ENCODE measurements at regions not wholly inside any gene's neighbourhood (a gene's known extent, or its start where the extent isn't known, plus 50 kb on each side); places are given as distances from the start of the nearest gene placed in this dataset.
"Not testable (repeated sequence)": the region's sequence is repeated elsewhere in the genome, so short reads cannot be mapped to it uniquely, and the experiment has no call there.

- DNase-seq: no peak
These were observed 50.3 kb upstream of the ATP6AP2 start for GRCh38 chrX:40530509-40530908.

DNA sequence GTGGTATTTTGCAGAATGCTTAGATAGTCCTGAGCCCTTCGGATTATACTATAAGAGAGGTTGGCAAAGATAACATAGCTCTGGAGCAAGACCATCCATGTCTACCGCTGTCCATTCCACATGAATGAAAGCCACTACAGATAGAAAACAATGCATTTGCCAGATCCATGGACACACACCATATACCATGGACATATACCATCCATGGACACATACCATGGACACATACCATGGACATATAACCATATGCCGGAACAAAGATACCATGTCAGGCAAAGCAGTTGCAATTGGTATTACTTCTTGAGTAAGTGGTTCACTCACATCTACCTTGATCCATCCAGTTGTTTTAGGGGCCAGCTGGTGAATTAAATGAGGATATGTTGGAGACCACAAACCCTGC is 53.2 kb upstream of the ATP6AP2 start:
- DNase-seq: no peak

DNA sequence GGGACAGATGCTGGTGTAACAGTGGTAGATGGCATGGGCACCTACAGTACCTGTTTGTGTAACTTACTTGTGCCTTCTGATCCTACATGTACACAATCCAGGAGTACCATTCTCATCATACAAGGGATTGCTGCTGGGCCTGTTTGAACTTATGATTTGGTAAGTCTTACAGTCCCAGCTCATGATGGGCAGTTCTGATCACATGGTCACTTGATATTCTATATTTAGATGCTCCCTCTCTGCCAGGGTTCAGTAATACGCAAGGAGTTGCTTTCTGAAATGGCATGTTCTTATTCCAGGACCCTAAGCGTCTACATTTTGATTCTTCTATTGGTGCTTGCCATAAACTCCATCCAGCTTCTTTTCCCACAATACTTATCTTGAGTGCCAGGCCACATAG is 54.4 kb upstream of the ATP6AP2 start:
- no peak for DNase-seq

DNA sequence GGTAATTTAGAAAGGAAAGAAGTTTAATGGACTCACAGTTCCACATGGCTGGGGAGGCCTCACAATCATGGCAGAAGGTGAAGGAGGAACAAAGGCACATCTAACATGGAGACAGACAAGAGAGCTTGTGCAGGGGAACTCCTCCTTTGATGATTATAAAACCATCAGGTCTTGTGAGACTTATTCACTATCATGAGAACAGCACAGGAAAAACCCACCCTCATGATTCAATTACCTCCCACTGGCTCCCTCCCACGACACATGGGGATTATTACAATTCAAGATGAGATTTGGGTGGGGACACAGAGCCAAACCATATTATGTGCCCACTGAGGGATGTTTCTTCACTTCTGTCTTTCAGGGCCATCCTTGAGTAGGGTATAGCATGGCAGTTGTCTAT is 54.9 kb upstream of the ATP6AP2 start:
- not testable (repeated sequence) for DNase-seq

GRCh38 chrX:40524423-40524822 is 56.3 kb upstream of the ATP6AP2 start:
- no peak for DNase-seq

DNA sequence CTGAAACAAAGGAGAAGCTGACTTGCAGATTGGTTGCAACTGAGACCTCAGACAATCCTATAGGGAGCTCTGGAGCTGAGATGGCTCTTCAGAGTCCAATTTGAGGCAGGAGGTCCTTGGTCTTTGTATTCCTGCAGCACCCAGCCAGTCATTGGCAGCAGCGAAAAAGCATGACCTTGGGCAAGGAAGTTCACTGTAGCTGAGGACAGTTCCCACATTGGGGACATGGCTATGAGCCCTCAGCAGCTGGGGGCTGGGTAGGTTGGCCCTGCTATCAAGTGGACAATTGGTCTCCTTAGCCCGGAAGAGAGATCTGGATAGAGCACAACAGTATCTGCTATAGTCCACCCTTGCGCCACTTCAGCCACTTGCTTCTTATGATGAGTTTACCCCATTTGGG is 56.9 kb upstream of the ATP6AP2 start:
- no peak for DNase-seq

DNA sequence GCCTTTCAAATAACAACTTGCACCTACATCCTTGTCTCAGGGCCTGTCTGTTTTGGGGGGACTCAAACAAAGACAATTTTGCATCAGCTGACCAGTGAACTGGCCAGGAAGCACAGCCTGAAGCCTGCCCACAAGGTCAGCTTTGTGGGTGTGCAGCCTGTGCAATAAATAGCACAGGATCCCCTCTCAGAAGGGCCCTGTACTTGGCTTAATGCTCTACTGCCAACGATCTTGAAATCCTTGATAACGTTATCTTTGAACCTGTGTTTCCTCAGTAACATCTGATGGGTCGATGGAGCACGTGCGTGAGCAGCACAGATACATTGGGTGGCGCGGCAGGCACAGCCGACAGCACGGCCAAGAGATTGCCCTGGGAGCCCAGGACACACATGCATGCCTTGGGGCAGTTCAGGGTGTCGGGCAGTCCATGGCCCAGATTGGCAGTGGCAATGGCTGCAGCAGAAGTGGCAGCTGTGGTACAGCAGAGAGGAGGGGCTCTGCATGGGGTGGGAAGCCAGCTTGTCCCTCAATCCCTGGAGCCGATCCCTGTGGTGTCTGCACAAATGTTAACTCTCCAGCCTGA is 58.8 kb upstream of the ATP6AP2 start:
- DNase-seq: no peak

GRCh38 chrX:40514376-40514775 is 66.4 kb upstream of the ATP6AP2 start:
- DNase-seq: no peak

DNA sequence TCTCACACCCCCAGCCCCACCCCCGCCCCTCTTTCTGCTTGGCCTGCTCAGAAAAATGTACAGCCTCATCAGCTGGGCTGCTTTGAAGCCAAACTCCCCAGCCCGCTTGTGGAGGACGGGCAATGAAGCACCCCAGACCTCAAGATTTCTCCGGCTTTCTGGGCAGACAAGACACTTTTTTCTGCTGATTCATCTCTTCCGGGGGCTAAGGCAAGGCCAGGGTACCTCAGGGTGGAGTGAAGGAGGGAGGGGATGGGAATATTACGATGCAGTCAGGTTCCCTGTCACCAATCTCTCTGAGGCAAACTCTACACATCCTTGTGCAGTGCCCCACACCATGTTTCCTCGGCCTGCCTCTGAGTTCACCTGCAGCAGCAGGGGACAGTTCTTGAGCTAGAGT is 66.9 kb upstream of the ATP6AP2 start:
- DNase-seq: no peak

DNA sequence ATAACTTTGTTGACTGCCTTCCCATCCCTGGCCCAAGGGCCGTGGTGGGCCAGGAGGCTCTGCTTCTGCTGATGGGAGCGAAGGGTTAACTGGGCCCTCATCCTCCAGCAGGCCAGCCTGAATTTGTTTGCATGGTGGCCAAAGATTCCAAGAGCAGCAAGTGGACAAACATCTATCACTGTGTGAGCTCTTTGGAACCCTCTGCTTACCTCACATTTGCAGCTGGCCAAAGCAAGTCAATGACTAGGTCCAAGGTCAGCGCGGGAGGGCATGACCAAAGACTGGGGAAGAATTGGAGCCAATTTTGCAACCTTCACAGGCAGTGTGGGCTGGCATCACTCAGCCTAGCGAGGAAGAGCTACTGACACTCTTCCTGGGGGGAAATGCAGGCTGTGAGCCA is 67.8 kb upstream of the ATP6AP2 start:
- DNase-seq: no peak

GRCh38 chrX:40511258-40511657 is 69.5 kb upstream of the ATP6AP2 start:
- no peak for DNase-seq

DNA sequence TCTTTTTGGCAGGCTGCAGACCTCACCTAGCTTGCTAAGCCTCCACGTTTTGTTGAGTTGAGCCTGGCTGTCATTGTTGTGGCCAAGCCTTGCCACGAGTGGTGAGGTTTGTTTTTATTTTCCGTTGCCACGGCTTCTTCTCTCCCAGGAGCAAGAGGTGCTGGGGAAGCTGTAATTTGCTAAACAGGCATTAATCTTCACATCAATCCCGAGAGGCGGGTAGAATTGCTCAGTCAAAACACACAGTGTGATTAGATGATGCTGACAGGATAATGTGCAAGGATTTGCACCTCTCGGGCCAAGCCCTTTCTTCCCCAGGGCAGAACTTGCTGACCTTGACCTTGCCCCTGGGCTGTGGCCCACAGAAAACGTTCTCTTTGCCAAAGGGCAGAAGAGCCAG is 72.2 kb upstream of the ATP6AP2 start:
- no peak for DNase-seq

GRCh38 chrX:40506201-40506985 is 74.4 kb upstream of the ATP6AP2 start:
- DNase-seq: no peak

DNA sequence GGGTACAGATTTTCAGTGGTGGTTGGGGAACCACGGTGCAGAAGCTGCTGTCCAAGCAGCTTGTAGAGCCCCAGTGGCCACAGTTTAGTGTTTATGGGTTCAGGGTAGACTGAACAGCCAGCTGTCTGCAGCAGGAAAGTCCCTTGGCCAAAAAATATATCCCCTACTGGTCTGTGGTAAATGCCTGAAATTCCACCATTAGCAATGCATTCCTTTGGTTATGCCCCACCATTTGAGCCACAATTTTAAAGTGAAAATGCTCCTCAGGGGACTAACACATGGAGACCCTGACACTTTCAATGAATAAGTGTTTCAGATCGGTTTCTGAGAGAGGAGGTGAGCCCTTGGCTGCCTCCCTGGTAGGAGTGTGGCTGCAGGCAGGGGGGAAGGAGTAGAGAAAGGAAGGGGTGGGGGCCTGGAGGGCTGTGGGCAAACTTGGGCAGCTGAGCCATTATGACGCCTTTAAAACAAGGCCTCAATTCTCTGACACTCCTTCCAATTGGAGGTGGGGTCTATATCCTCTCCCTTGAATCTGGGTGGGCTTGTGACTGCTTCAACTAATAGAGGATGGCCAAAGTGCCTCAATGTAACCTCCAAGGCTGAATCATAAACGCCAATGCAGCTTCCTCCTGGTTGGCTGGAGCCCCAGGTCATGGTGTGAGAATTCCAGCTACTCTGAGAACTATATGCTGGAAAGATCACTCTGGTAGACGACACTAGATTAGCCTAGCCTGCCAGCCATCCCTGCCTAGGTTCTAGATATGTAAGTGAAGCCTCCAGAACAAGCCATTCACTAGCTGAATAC is 75.8 kb upstream of the ATP6AP2 start:
- DNase-seq: no peak

GRCh38 chrX:40503094-40503493 is 77.7 kb upstream of the ATP6AP2 start:
- no peak for DNase-seq

GRCh38 chrX:40502688-40503087 is 78.1 kb upstream of the ATP6AP2 start:
- DNase-seq: no peak

DNA sequence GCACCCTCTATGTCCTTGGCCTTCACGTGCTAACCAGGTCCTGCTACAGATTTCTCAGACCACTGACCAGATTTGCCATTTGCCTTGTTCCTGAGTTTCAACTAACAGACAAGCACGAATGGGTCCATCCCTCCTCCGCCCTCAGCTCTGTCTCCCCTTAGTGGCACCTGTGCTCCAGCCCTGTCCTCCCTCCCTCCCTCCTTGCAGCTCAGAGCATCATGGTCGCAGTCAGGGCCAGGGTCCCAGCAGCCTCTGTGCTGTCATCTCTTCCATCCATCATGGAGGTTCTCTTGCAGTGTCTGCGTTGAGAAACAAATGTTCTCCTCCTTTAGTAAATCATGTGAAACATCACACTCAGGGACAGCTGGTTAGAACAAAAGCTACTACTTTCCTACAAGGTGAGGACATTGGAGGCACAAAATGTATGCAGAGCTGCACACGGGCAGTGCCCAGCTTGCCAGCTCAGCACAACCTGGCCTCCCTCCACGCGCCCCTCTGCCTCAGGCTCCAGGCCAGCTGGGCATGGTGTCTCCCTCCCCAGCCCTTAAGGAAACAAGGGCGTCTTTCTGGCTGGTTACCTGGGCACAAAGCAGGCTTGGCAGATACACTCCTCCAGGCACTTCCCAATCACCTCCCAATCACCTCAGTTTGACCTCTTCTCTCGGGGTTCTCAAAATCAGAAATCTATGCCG is 79.5 kb upstream of the ATP6AP2 start:
- no peak for DNase-seq

DNA sequence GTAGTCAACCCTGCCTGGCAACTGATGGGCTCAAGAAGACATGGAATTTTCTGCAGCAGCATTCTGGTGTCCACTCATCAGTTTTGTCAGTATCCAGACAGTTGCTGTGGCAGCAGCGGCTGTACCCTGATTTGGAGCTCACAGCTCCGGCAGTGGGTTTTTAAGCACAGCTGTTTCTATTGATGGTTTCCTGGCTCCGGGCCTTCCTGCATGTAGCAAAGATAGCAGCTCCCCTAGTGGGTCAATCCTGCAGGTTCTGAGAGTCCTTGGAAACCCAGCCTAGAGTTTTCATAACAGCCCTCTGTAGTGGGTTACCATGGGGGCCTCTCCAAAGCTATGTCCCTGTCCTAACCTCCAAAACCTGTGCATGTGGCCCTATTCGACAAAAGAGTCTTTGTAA is 84.0 kb upstream of the ATP6AP2 start:
- DNase-seq: no peak

DNA sequence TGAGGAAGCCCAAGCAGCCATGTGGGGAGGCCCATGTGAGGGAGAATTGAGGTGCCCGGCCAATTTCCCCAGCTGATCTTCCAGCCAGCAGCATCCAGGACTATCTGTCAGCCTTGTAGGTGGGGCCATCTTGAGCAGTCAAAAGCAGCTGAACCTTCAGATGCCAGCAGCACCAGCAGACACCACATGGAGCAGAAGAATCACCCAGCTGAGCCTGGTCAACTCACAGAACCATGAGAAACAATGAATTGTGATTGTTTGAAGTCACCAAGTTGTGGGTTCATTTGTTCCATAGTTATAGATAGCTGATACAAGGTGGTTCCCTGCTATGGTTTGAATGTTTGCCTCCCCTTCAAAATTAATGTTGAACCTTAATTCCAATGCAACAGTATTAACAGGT is 85.1 kb upstream of the ATP6AP2 start:
- DNase-seq: no peak

DNA sequence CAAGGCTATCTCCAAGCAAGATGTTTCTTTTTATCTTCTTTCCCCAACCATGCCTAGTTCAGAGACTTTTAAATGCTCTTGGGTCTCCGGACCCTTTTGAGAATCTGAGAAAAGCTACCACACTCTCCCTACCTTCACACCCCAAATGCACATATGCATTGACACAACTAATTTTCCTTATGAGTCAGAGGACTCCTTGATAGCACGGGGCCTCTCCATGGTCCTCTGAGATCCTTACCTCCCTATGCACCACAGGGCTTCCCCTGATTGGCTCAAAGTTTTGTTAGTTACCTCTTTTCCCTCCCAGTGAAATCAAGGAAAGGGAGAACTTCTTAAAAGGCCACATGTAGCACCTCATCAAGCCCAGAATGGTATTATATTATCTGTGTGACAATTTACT is 86.8 kb upstream of the ATP6AP2 start:
- DNase-seq: no peak

DNA sequence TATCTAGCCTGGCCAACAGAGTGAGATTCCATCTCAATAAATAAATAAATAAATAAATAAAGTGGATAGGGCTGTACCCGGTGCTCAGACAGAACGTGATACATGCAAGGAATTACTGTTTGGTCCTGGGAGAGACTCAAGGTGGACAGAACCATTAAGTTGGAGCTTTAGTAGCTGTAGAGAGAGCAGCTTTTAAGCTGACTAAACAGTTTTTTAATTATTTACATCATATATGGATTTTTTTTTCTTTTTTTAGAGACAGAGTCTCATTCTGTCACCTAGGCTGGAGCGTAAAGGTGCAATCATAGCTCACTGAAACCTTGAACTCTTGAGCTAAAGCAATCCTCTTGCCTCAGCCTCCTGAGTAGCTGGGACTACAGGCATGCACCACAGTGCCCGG is 92.5 kb upstream of the ATP6AP2 start:
- no peak for DNase-seq

DNA sequence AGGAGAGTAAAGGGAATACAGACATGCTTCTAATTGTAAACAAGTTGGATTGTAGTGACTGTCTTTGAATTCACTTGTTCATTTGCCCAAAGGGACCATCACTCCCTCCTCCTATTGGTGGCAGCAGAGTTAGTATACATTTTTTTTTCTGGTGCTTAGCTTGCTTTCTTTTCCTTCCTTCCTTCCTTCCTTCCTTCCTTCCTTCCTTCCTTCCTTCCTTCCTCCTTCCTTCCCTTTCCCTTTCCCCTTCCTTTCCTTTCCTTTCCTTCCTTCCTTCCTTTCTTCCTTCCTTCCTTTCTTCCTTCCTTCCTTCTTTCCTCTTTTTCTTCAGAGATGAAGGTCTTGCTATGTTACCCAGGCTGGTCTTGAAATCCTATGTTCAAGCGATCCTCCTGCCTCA is 94.8 kb upstream of the ATP6AP2 start:
- DNase-seq: no peak

- DNase-seq: no peak
These were observed 95.5 kb upstream of the ATP6AP2 start for GRCh38 chrX:40485102-40485826.

Data from activated T-cell treated with anti-CD3 and anti-CD28 coated beads for 4 hours (primary cell).